HG03066 (cell line): ENCODE measurements at regions not wholly inside any gene's neighbourhood (a gene's known extent, or its start where the extent isn't known, plus 50 kb on each side); places are given as distances from the start of the nearest gene placed in this dataset.
"Not testable (repeated sequence)": the region's sequence is repeated elsewhere in the genome, so short reads cannot be mapped to it uniquely, and the experiment has no call there.

Experiments
- ATAC-seq: cut with Tn5 transposase; IDR thresholded peaks from one replicate; pipeline ENCODE4 v1.9.1; 2021; ENCODE audit warnings: low read depth; ENCODE audit not compliant: unreplicated experiment

- no peak for ATAC-seq
Observed at GRCh38 chr5:136563489-136563888, 198.1 kb upstream of the TRPC7 start.

GRCh38 chr5:136560126-136560525 lies 194.8 kb upstream of the TRPC7 start:
- ATAC-seq: no peak

- ATAC-seq: no peak
Observed at GRCh38 chr5:136559651-136560050, 194.3 kb upstream of the TRPC7 start.

GRCh38 chr5:136547096-136547495 lies 181.8 kb upstream of the TRPC7 start:
- ATAC-seq: not testable (repeated sequence)

GRCh38 chr5:136546441-136546840 lies 181.1 kb upstream of the TRPC7 start:
- not testable (repeated sequence) for ATAC-seq

- not testable (repeated sequence) for ATAC-seq
Observed at GRCh38 chr5:136545031-136545430, 179.7 kb upstream of the TRPC7 start.

- no peak for ATAC-seq
Observed at GRCh38 chr5:136538534-136538933, 173.2 kb upstream of the TRPC7 start.

GRCh38 chr5:136529081-136529480 lies 163.7 kb upstream of the TRPC7 start:
- ATAC-seq: no peak

- ATAC-seq: no peak
Observed at GRCh38 chr5:136528481-136529030, 163.2 kb upstream of the TRPC7 start.

- ATAC-seq: no peak
Observed at GRCh38 chr5:136527311-136527710, 162.0 kb upstream of the TRPC7 start.

GRCh38 chr5:136526791-136527190 lies 161.4 kb upstream of the TRPC7 start:
- ATAC-seq: no peak

GRCh38 chr5:136526021-136526420 lies 160.7 kb upstream of the TRPC7 start:
- no peak for ATAC-seq

- no peak for ATAC-seq
Observed at GRCh38 chr5:136525597-136525996, 160.3 kb upstream of the TRPC7 start.

GRCh38 chr5:136522217-136522956 lies 157.0 kb upstream of the TRPC7 start:
- ATAC-seq: no peak

GRCh38 chr5:136521696-136522095 lies 156.4 kb upstream of the TRPC7 start:
- ATAC-seq: no peak

- ATAC-seq: no peak
Observed at GRCh38 chr5:136518814-136519213, 153.5 kb upstream of the TRPC7 start.

- no peak for ATAC-seq
Observed at GRCh38 chr5:136518174-136518573, 152.8 kb upstream of the TRPC7 start.

GRCh38 chr5:136517755-136518154 lies 152.4 kb upstream of the TRPC7 start:
- ATAC-seq: no peak

- ATAC-seq: no peak
Observed at GRCh38 chr5:136516637-136517036, 151.3 kb upstream of the TRPC7 start.

- no peak for ATAC-seq
Observed at GRCh38 chr5:136513430-136513829, 148.1 kb upstream of the TRPC7 start.

GRCh38 chr5:136511046-136511445 lies 145.7 kb upstream of the TRPC7 start:
- no peak for ATAC-seq

GRCh38 chr5:136510481-136510880 lies 145.1 kb upstream of the TRPC7 start:
- ATAC-seq: no peak
